Umbilical cord (tissue), 1 donor: ENCODE measurements at regions not wholly inside any gene's neighbourhood (a gene's known extent, or its start where the extent isn't known, plus 50 kb on each side); places are given as distances from the start of the nearest gene placed in this dataset.

Source experiments
- DNase-seq: peaks from one replicate; pipeline ENCODE4 v3.0.0-alpha.2; 2015; ENCODE audit warnings: low spot score

DNA sequence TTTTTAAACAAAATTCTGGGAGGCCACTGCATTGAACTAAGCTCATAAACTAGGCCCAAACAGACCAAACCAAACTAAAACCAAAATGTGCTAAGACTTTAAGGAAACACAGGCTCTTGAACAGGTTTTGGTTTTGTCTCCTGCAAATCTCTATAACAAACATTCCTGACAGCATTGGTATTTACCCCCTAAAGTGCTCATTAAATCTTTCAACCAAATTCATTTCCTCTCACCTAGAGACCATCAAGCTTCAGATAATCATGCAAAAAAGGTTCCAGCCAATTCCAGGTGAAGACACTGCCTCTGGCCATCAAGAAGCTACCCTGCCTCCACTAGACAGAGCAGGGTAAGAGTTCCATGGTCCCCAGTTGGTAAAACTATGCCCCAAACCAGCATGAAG lies 951.2 kb upstream of the MIR17HG start:
- DNase-seq: no peak

DNA sequence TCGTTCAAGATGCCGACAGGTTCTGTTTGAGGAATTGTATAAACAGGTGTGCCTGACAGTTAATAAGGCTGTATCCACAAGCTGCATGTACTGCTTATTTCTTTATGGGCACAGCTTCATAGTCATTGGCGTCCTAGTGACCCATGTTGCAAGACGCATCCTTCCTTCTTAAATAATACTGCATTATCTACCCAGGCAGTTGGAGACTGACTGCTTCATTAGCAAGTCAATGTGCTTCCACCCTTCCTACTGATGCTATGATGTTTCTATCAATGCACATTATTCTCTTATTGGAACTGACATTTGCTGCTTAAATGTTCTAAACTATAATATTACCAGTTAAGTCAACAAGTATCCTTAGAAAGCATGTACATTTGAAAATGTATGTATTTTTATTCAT lies 950.0 kb upstream of the MIR17HG start:
- no peak for DNase-seq

DNA sequence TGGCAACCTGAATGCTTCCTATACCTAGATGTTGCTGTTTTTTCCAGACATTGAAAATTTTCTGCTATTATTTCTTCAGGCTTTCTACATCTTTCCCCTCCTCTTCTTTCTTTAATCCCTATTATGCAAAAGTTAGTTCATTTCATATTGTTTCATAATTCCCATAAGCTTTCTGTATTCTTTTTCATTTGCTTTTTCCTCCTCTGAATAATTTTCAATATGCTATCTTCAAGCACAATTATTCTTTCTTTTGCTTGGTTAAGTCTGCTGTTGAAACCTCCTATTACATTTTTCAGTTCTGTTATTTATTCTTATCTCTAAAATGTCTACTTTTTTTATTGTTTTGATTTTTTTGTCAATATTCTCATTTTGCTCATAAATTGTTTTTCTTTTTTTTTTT lies 947.1 kb upstream of the MIR17HG start:
- no peak for DNase-seq

DNA sequence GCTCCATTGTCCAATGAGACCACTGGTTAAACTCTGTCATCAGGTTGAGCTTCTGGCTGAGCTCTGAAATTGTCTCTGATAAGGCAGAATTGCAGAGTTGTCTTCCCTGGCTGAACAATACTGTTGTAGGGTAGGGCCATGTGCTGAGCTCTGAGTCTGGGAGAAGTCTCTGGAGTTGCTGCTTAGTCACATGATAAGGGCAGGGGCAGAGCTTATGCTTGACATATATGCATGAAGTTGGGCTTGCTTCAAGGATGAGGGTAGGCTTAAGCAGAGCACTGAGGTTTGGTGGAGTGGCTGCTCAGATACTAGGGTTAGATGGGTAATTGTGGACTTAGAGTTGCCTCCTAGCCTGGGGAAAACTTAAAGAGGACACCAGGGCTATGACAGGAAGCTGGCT lies 946.3 kb upstream of the MIR17HG start:
- DNase-seq: no peak

DNA sequence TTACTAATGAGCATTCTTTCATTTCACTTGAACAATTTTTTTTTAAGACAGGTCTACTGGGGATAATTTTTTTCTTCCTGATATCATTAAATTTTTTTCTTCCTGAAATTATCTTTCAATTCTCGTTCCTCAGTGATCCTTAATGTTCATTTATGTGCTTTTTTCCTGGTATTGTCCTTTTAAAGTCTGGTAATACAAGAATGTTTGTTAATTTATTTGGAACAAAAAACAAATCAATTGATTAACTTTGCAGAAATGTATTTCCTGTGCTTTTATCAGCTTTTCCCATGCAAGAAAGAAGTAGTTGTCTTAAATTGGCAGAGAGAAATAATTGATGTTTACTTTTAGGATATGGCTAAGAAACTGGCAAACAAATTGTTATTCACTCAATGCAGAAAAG lies 945.4 kb upstream of the MIR17HG start:
- no peak for DNase-seq

DNA sequence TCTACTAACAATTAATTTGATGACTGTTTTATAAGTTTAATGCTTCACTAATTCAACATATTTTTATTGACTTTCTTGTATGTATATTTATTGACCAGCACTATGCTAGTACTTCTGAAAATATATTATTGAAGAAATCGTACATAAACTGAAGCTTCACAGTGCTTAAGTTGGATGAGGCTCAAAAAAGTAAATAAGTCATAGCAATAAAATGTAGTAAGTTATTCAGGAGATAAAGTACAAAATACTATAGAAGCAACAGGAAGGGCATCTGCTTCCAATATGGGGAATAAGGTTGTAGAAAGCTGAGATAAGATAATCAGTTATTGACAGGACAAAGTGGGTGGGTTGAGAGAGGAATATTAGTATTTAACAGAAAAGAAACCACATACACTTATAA lies 944.9 kb upstream of the MIR17HG start:
- DNase-seq: no peak

DNA sequence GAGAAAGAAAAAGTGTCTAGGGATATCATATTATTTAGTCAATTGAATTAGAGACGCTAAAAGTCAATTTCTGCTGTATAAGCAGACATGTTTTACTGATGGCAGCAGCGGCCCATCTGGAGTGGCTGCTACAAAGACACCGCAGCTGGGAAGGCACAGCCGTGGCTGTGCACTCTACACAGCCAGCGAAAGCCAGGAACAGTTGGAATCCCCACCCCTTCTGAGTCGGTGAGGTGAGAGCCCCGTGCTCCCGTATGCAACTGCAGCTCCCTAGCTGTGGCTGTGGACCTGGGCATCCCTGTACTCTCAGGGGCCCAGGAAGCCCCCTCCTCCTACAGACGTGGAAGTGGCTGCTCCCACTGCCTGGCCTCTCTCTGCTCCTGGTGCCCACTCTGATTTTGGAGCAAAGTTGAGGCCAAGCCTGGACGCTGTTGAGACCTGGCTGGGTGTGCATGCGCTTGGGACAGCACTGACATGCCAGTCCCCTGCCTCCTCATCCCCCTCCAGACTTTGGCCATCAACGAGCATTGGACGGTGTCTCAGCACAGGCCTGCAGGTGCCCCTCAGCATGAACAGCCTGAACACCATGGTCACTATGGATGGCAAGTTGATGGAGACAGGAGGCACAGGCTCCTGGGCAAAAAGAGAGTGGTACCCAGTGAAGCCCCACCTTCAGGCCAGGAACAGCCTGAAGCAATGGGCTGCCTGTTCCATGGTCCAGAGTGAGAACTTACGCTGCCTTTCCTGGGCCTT lies 944.0 kb upstream of the MIR17HG start:
- DNase-seq: no peak

DNA sequence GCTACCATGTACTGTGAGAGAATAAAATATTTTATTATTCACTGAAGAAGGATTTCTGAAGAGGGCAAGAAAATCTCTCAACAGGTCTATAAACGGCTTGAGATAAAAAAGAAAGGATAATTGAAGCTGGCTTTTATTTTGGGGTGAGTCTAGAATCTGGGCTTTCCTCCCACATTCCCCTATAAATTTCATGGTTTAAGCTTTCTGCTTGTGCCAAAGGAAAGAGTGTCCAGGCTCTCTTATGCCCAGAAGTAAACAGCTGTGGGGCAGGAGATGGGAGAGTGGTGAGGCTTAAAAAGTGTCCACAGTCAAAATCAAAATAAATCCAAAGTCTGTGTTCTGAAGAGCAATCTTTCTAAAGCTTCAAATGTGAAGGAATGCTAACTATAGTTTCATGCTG lies 942.2 kb upstream of the MIR17HG start:
- DNase-seq: no peak

DNA sequence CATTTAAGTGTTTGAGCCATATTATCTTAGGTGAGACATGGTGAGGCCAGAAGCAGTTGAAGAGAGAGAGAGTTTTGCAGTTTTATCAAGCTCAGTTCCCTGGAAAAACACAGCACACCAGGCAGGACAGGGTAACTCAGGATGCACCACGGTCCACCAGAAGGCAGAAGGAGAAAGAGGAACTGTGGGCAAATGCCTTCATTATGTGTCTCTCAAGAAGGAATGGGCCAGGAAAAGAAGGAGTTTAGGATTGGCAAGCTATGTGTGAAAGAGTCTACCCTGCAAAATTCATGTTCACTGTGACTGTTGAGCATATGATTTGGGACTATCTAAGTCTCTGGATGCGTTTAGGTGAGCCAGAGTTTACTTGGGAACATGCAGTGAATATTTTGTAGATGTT lies 934.5 kb upstream of the MIR17HG start:
- no peak for DNase-seq

DNA sequence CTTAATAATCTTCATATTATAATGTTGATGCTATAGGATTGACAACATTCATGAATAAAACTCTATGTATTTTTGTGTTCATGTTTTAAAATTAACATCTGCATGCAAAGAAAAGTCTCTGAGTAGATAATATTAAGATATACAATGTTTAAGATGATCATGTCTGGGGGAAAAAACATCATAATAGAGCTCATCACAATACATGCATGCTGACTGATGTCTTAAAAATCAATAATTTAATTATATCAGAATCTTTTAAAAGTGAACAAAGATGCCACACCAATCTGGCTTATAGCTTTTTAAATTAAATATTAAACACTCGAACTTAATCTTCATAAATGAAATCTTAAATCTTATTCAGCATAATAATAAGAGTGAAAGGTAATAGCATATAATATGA lies 933.9 kb upstream of the MIR17HG start:
- no peak for DNase-seq

DNA sequence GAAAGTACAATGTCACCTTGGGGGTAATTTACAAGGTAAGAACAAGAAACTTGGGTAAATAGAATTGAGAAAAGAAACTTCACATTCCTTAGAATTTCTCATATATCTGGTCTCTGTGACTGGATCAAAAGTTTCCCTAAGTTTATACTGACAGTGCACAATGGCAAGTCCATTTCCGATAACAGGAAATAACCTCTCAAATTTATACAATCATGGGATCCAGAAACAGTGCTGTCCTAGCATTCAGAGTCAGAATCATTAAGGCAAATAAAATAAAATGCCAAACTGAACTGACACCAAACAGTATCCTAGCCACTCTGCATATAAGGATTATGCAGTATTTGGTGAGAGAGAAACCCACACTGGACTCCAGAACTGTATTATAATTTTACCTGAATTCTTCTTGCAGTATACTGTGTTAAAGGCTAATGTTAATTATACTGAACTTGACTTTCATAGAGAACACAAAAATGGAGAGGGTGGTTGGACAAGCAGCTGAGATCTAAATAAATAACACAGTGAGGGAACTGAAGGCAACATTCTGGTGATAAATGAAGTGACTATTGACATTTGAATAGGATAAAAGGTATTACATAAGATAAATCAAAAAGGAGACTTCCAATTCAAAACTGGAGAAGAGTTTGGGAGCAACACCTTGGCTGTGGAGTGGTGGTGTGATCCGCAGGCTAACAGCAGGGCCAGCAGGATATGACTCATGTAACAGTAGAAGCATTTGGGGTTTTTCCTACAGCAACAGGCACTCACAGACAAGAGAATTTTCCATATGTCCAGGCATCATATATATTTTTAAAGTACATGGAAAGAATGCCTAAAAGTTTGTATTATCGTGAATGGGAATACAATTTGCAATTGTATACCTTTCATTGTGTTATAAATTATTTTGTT lies 932.5 kb upstream of the MIR17HG start:
- peak; percentile 24 for DNase-seq

DNA sequence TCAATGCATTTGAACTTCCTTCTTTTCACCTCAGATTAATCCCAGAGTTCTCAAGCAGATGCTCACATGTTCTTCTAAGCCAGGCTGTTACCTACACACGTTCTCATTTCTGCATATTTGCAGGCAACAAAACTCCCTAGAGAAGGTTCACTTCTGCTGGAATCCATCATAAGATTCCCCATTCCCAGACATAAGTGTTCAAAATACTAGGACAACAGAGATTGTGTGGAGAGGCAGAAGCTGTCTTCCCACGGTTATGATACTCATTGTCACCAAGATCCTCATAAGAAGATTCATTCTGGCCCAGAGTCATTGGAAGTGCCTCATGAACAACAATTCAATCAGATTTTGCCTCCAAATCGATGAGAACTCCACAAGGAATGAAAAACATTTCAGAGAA lies 931.6 kb upstream of the MIR17HG start:
- DNase-seq: no peak

DNA sequence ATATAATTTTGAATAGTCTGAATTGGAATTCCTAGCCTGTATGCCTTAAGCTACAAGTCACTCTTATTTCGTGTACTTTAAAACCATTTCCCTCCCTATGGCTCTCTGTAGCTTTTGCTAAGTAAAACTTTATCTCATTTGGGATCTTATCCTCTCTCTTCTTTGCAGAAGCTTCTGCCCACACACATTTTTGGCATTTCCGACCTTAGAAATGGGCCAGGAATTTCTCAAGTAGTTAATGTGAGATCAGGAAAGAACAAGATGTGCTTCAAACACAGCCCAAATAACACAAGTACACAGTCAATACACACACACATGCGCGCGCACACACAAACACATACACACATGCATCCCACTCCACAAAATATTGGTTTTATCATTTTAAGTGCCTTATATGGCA lies 931.0 kb upstream of the MIR17HG start:
- DNase-seq: no peak

DNA sequence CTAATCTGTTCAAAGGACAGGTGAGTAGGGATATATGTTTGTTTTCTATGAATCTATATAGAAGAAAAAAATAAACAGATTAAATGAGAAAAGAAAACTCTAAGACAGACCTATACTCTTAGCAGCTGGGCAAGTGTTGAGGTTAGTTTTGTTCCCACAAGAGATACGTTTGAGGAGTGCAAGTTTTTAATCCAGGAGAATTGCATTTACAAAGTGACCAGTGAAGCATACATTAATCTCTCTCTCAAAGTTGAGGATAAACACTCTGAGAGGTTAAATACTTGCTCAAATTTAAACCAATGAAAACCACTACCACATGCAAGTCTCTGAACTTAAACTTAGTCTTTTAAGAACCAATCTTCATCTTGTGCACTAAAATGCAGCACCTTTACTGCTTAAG lies 930.5 kb upstream of the MIR17HG start:
- no peak for DNase-seq

DNA sequence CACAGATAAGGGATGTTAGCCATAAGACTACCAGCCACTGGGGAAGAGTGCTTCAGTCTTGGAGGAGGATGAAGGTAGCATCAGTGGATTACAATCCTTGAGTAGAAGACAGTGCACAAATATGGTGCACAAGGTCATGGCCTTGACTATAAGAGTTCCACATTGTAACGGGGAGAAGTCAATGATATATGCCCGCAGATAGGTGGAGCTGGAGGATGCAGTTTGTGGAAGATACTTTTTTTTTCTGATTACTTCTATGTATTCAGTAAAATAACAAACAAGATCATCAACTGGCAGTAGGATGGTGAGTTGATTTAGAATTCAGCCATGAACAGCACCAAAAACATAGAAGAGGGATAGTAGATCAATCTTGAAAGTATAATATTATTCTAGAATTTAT lies 926.8 kb upstream of the MIR17HG start:
- no peak for DNase-seq

DNA sequence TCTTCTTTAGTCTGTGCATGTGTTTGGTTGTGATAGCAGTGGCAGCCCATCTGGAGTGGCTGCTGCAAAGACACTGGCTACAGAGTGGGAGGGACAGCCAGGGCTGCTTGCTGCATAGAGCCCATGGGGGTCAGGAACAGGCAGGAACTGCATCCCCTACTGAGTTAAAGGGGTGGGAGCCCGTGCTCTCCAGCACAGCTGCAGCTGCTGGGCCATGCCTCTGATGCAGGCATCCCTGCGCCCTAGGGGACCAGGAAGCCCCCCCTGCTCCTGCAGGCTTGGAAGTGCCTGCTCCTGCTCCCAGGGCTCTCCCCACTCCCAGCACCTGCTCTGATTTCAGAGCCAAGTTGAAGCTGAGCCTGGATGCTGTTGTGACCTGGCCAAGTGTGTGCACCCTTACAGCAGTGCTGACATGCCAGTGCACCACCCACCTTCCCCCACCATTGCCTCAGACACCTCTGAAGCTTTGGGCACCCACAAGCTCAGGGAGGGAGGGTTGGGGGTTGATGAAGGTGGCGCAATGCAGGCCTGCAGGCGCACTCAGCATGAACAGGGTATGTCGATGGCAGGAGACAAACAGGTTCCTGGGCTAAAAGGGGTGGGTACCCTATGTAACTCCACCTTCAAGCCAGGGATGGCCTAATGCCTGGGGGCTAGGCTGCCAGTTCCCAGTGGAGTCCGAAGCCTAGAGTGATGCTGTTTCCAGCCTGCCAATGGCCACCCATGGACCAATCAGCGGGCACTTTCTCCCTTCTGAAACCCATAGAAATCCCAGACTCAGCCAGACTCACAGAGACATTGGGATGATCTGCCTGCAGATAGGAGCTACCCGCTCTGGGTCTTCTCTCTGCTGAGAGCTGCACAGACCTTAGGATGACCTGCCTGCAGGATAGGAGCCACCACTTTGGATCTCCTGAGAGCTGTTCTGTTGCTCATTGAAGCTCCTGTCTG lies 919.9 kb upstream of the MIR17HG start:
- no peak for DNase-seq

DNA sequence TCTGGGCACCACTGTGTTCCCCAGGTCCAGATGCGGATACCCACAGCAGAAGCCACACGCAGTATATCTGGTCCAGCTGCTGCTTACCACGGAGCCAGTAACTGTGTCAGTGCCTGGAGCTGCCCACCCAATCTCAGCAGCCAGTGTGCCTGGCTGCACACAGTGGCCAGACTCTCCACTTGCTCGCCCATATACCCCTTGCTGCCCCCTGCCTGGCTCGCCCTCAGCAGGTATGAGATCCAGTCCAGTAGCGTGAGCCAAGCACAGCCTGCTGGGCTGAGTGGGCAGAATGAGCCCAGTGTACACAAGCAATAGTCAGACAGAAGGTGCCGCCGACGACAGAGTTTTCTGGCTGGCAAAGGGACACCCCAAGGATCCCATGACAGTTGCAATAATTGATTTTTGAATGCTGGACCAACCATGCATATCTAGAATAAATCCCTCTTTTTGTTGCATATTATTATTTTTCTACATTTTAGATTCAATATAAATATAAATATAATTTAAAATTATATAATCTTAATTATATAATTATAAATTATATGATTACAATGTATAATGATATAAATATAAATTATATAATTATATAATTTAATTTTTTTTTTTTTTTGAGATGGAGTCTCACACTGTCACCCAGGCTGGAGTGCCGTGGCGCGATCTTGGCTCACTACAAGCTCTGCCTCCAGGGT lies 918.8 kb upstream of the MIR17HG start:
- no peak for DNase-seq

DNA sequence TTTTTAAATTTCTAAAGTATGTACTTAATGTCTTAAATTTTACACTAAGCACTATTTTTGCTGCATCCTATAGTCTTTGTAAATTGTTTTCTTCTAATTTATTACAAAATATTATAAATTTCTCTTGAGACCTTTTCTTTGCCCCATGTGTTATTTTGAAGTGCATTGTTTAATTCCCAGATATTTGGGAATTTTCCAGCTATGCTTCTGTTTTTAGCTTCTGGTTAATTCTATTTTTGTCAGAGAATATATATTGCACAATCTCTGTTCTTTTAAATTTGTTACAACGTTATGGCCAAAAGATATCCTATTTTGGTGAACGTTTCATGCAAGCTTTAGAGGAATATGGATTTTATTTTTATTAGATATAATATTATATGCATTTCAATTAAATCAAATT lies 917.4 kb upstream of the MIR17HG start:
- DNase-seq: no peak

DNA sequence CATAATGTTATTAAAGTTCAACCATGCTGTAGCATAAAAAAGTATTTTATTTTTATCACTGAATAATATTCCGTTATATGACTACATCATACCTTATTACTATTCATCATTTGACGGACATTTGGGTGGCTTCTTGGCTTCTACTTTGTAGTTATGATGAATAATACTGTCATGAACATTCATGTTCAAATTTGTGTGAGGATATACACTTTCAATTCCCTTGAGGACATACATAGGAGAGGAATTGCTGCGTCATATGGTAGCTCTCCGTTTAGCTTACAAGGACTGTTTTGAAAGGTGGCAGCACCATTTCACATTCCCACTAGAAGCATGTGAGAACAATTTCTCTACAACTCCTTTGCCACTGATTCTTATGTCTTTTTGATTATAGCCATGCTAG lies 910.8 kb upstream of the MIR17HG start:
- no peak for DNase-seq

DNA sequence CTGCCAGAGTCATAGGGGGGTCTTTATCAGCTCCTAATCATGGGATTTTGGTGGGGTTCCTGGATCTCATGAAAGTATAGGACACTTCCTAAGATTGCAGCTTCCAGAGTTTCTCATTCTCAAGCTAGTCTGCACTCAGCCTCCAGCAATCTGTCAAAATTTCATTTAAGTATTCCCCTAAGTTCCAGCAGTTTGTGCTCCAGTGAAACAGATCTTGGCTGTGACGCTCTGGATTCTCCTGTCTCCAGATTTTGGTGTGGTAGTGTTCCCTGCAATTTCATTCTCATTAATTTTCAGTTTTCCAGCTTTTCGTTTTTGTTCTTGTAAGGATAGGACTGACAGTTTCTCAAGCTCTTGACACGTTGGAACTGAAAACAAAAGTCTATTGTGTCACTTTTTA lies 908.9 kb upstream of the MIR17HG start:
- DNase-seq: no peak

DNA sequence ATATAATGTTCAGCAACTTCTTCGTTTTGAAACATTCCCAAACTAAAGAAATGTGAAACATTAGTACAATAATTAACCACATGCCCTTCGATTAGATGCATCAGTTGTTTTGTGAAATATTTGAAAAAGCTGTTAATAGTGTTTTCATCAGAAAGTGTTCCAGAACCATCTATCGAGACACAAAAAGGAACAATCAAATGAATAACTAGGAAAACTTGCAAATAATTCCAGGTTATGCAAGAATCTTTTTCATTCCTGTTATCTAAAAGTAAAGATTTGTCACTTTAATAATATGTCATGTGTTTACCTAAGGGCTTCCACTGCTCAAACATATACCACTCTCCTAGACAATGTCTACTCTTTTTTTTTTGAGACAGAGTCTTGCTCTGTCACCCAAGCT lies 904.2 kb upstream of the MIR17HG start:
- DNase-seq: no peak
